Upper lobe of left lung (tissue), 6 donors: ENCODE measurements at regions not wholly inside any gene's neighbourhood (a gene's known extent, or its start where the extent isn't known, plus 50 kb on each side); places are given as distances from the start of the nearest gene placed in this dataset.

Experiments
- ATAC-seq, 2 donors: fragments of 200-7000 bp; cut with Tn5 transposase; one replicate each; pipeline ENCODE4 v1.9.1; 2022; ENCODE audit warnings: mild to moderate bottlenecking in 2 of 2, moderate library complexity in 2 of 2; ENCODE audit not compliant: low FRiP score in 2 of 2
- DNase-seq, 2 donors: peaks; one replicate each; pipeline ENCODE4 v3.0.0-alpha.2; 2019 to 2020
- H3K27ac ChIP-seq, 4 donors: fragments of 200-600 bp; sonication (generic); one replicate each; pipeline ENCODE4 v1.5.1; 2016 to 2019
- H3K27me3 ChIP-seq, 4 donors: fragments of 200-600 bp; sonication (generic); one replicate each; pipeline ENCODE4 v1.5.1; 2017 to 2019
- H3K36me3 ChIP-seq, 4 donors: fragments of 200-600 bp; sonication (generic); one replicate each; pipeline ENCODE4 v1.5.1; 2016 to 2019
- H3K4me1 ChIP-seq, 4 donors: fragments of 200-600 bp; sonication (generic); one replicate each; pipeline ENCODE4 v1.5.1; 2018 to 2019
- H3K4me3 ChIP-seq, 4 donors: fragments of 200-600 bp; sonication (generic); one replicate each; pipeline ENCODE4 v1.5.1; 2017 to 2019; ENCODE audit warnings: mild to moderate bottlenecking in 2 of 4, moderate library complexity in 1 of 4
- H3K9me3 ChIP-seq, 4 donors: fragments of 200-600 bp; sonication (generic); one replicate each; pipeline ENCODE4 v1.5.1; 2018 to 2019
- EP300 ChIP-seq, 4 donors: sonication (generic); formaldehyde crosslinking; IDR thresholded peaks; one replicate each; pipeline ENCODE4 v1.5.1; 2017; ENCODE audit warnings: antibody characterized with exemption in 4 of 4, control low read depth in 2 of 4
- POLR2A ChIP-seq, 4 donors: fragments of 450-650 bp; IDR thresholded peaks; one replicate each; pipeline ENCODE4 v1.5.1; 2016 to 2017; ENCODE audit warnings: antibody characterized with exemption in 4 of 4, mild to moderate bottlenecking in 2 of 4
- POLR2AphosphoS5 ChIP-seq, 2 donors: sonication (generic); formaldehyde crosslinking; IDR thresholded peaks; one replicate each; pipeline ENCODE4 v1.5.1; 2017; ENCODE audit warnings: antibody characterized with exemption in 2 of 2
- WGBS, 2 donors: methylation state at CpG; one replicate each; pipeline ENCODE4 v1.1.5; 2017 to 2018; 5-methylcytosine and 5-hydroxymethylcytosine counted together
- TF ChIP-seq, protein P1 (sequence below), 6 experiments: fragments of 450-650 bp in 4 of 6; fragments of 200-600 bp in 2 of 6; sonication (generic) in 2 of 6; IDR thresholded peaks; one replicate each; pipeline ENCODE4 v1.5.1; 2016 to 2019; ENCODE audit warnings: antibody characterized with exemption in 6 of 6
- donor health status: DM: no; HTN: no; CAD: no; lungs with moderate emphysema.
- donor health status: DM: no; HTN: yes; CAD: no; lungs with severe emphysema.

DNA sequence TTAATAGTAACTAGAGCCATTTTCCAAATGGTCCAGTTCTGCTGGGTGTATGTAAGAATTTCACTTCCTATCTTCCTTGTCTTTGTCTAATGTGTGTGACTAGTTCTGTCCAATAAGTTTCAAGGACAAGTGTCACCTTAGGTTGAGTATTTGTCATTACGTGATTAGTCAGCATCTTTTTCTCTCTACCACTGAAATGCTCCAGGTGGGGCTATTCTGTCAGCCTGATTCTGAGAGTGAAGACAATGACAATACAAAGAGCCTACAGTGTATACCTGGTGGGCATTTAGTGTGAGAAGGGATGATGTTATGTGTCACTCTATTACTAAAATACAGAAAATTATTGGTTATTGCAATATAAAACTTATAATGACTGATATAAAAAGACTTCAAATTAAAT lies 876.3 kb downstream of the C4orf33 start:
- no peak for ATAC-seq
- Histone ChIP-seq H3K4me3 (no peak overlapping the region), H3K27me3 (no peaks in the 10 kb centered on the region), H3K27ac (no peak overlapping the region), H3K36me3 (no peaks in the 10 kb centered on the region), H3K4me1 (no peaks in the 10 kb centered on the region), H3K9me3 (no peaks in the 10 kb centered on the region)
- TF ChIP-seq POLR2AphosphoS5 (IDR thresholded peaks at IDR 0.05) (no peak), POLR2A (IDR thresholded peaks at IDR 0.05) (no peak), EP300 (IDR thresholded peaks at IDR 0.05) (no peak)
- TF ChIP-seq, protein P1, sequence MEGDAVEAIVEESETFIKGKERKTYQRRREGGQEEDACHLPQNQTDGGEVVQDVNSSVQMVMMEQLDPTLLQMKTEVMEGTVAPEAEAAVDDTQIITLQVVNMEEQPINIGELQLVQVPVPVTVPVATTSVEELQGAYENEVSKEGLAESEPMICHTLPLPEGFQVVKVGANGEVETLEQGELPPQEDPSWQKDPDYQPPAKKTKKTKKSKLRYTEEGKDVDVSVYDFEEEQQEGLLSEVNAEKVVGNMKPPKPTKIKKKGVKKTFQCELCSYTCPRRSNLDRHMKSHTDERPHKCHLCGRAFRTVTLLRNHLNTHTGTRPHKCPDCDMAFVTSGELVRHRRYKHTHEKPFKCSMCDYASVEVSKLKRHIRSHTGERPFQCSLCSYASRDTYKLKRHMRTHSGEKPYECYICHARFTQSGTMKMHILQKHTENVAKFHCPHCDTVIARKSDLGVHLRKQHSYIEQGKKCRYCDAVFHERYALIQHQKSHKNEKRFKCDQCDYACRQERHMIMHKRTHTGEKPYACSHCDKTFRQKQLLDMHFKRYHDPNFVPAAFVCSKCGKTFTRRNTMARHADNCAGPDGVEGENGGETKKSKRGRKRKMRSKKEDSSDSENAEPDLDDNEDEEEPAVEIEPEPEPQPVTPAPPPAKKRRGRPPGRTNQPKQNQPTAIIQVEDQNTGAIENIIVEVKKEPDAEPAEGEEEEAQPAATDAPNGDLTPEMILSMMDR (IDR thresholded peaks at IDR 0.05), result no peak
- DNase-seq, result no peak
- WGBS, 2 donors, result 89 to 90% methylated on average over 1 of the region's 1 CpG

DNA sequence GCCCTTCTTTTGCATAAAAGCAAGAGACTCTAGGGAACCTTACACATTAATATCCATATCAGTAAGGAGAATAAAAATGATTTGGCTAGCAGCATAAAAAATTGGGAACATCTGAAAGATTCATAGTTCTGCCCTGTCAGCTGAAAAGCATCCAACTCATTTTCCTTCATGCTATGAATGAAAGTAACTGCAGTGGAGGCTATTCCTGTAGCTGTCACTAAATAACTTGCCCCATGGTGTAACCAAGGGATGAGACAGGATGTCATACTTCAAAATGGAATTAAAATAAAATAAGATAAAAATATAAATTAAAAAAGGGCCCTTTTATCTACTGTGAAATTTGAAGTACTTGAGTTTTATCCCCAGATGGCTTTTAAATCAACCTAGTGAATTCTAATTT lies 878.8 kb downstream of the C4orf33 start:
- Histone ChIP-seq H3K27ac (no peak overlapping the region), H3K4me3 (no peak overlapping the region), H3K36me3 (no peaks in the 10 kb centered on the region), H3K9me3 (no peaks in the 10 kb centered on the region), H3K4me1 (no peaks in the 10 kb centered on the region), H3K27me3 (no peaks in the 10 kb centered on the region)
- DNase-seq, result no peak
- TF ChIP-seq EP300 (IDR thresholded peaks at IDR 0.05), result no peak
- no peak for TF ChIP-seq POLR2AphosphoS5 (IDR thresholded peaks at IDR 0.05)
- TF ChIP-seq POLR2A (IDR thresholded peaks at IDR 0.05), result no peak
- TF ChIP-seq, protein P1 (IDR thresholded peaks at IDR 0.05), result no peak
- no peak for ATAC-seq

DNA sequence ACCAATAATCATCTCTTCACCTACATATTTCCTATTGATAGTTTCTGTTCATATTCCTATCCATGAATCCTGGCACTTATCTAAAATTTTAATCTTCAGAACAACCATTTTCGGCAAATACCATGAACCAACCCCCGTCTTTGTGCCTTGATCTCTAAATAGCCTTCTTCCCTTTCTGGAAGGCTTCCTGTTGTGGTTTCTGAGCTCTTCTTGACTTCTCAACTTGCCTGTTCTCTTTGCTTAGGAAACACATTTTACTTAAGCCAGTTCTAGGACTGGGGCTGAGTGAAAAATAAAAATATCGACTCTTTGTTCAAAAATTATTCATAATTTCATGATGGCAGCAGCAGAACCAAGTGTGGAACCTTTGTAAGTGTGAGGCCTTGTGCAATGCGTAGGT lies 882.4 kb downstream of the C4orf33 start:
- no peak overlapping the region for H3K27ac ChIP-seq
- H3K4me1 ChIP-seq, result no peaks in the 10 kb centered on the region
- no peak for ATAC-seq
- H3K36me3 ChIP-seq, result no peaks in the 10 kb centered on the region
- H3K9me3 ChIP-seq, result no peaks in the 10 kb centered on the region
- TF ChIP-seq, protein P1 (IDR thresholded peaks at IDR 0.05), result no peak
- TF ChIP-seq POLR2AphosphoS5 (IDR thresholded peaks at IDR 0.05) (no peak), EP300 (IDR thresholded peaks at IDR 0.05) (no peak), POLR2A (IDR thresholded peaks at IDR 0.05) (no peak)
- H3K4me3 ChIP-seq, result no peak overlapping the region
- 65 to 75% methylated on average over 4 of the region's 4 CpGs for WGBS, 2 donors
- DNase-seq, result no peak
- no peaks in the 10 kb centered on the region for H3K27me3 ChIP-seq

DNA sequence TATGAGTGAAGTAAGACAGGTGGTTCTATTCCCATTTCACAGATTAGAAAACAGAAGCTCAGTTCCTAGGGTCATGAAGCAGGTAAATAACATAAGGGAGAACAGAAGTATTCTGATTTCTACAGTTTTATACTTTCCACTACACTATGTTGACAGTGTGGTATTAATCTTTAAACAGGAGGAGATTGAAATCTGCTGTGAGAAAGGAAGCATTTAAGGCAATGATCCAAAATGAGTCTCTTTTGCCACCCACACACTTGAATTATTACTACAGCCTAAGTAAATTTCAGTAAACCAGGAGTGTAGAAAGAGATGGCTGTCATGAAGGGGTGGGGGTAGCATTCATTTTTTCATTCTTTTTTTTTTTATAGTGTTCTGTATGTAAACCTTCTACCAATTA lies 893.0 kb downstream of the C4orf33 start:
- no peak for ATAC-seq
- H3K36me3 ChIP-seq, result no peaks in the 10 kb centered on the region
- no peaks in the 10 kb centered on the region for H3K9me3 ChIP-seq
- no peak for DNase-seq
- H3K4me3 ChIP-seq, result no peak overlapping the region
- H3K27ac ChIP-seq, result no peak overlapping the region
- no peak for TF ChIP-seq POLR2AphosphoS5 (IDR thresholded peaks at IDR 0.05)
- TF ChIP-seq EP300 (IDR thresholded peaks at IDR 0.05), result no peak
- TF ChIP-seq, protein P1 (IDR thresholded peaks at IDR 0.05), result no peak
- TF ChIP-seq POLR2A (IDR thresholded peaks at IDR 0.05), result no peak
- H3K27me3 ChIP-seq, result no peaks in the 10 kb centered on the region
- no peaks in the 10 kb centered on the region for H3K4me1 ChIP-seq

DNA sequence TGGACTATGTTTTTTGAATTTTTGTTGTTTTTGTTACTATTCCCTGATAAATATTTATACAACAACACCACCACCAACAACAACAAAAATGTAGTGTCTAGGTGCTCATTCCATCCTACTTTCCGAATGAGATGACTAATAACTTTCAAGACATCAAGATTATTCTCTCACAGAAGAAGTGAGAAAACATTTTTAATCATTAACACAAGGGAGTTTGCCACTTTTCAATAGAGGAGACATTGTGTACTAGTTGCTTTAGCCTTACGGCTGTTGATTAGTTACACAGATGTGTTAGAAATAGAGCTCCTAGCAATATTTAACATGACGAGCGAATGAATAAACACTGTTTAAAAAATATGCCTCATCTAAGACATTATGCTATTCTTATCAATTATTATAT lies 898.8 kb downstream of the C4orf33 start:
- H3K27me3 ChIP-seq, result no peaks in the 10 kb centered on the region
- DNase-seq (no peak), ATAC-seq (no peak)
- TF ChIP-seq POLR2A (IDR thresholded peaks at IDR 0.05) (no peak), POLR2AphosphoS5 (IDR thresholded peaks at IDR 0.05) (no peak), EP300 (IDR thresholded peaks at IDR 0.05) (no peak)
- TF ChIP-seq, protein P1 (IDR thresholded peaks at IDR 0.05), result no peak
- no peak overlapping the region for H3K27ac ChIP-seq
- H3K36me3 ChIP-seq, result no peaks in the 10 kb centered on the region
- no peaks in the 10 kb centered on the region for H3K4me1 ChIP-seq
- H3K9me3 ChIP-seq, result no peaks in the 10 kb centered on the region
- WGBS, 2 donors, result 76 to 84% methylated on average over 4 of the region's 4 CpGs
- H3K4me3 ChIP-seq, result no peak overlapping the region
